Stomach (tissue), 4 donors: ENCODE measurements at regions not wholly inside any gene's neighbourhood (a gene's known extent, or its start where the extent isn't known, plus 50 kb on each side); places are given as distances from the start of the nearest gene placed in this dataset.

Experiments
- CTCF ChIP-seq, 7 experiments: fragments of 450-650 bp in 4 of 7; fragments of 200-600 bp in 3 of 7; sonication (generic) in 3 of 7; IDR thresholded peaks; one replicate each; pipeline ENCODE4 v1.5.1; 2016 to 2019; ENCODE audit warnings: antibody characterized with exemption in 7 of 7, control low read depth in 2 of 7, mild to moderate bottlenecking in 1 of 7
- EP300 ChIP-seq: sonication (generic); formaldehyde crosslinking; IDR thresholded peaks from one replicate; pipeline ENCODE4 v1.6.1; 2017; ENCODE audit warnings: antibody characterized with exemption
- POLR2AphosphoS5 ChIP-seq, 3 donors: sonication (generic); formaldehyde crosslinking; IDR thresholded peaks; one replicate each; pipeline ENCODE4 v1.6.1; 2016; ENCODE audit warnings: antibody characterized with exemption in 3 of 3

- TF ChIP-seq EP300 (no peak), CTCF (IDR thresholded peaks at IDR 0.05) (no peak), POLR2AphosphoS5 (IDR thresholded peaks at IDR 0.05) (no peak)
Observed at GRCh38 chrX:9373789-9374188, 91.1 kb upstream of the TBL1X start.
